GM13976 (cell line): ENCODE measurements at regions not wholly inside any gene's neighbourhood (a gene's known extent, or its start where the extent isn't known, plus 50 kb on each side); places are given as distances from the start of the nearest gene placed in this dataset.

Experiments used
- DNase-seq: peaks from one replicate; pipeline ENCODE4 v3.0.0; 2012; ENCODE audit warnings: low spot score
- in situ Hi-C: fragments of 300-500 bp; cut with MboI; formaldehyde crosslinking; loops from one replicate; pipeline ENCODE4 v1.12.0; 2022; ENCODE audit warnings: low sequenced_read_pairs, mixed read lengths, inconsistent platforms; ENCODE audit not compliant: unreplicated experiment
- TF ChIP-seq, protein P1 (sequence below): IDR thresholded peaks from 2 replicates; pipeline ENCODE4 v1.5.1; 2012; ENCODE audit warnings: borderline replicate concordance, mild to moderate bottlenecking; ENCODE audit not compliant: insufficient read depth; ENCODE audit errors: extremely low read depth, missing control alignments, control extremely low read depth

DNA sequence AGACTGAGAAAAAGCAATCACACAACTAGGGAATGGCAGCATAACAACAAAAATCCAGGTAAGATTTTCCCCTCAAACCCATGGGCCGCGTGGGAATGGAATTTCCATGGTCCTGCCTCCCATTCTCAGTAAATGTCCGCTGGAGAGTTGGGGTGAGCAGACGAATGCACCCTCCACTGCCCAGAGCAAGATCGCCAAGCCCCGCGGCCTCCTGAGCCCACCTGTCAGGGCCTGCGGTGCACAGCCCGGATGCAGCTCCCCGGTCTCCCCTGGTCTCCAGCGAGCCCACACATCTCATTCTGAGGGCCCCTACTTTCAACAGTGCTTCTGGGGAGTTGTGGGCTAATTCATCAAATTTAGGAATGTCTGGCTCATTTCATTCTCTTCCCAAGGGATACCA lies 327.4 kb upstream of the HS6ST1 start:
- in situ Hi-C loops = no loop called here
- TF ChIP-seq, protein P1, sequence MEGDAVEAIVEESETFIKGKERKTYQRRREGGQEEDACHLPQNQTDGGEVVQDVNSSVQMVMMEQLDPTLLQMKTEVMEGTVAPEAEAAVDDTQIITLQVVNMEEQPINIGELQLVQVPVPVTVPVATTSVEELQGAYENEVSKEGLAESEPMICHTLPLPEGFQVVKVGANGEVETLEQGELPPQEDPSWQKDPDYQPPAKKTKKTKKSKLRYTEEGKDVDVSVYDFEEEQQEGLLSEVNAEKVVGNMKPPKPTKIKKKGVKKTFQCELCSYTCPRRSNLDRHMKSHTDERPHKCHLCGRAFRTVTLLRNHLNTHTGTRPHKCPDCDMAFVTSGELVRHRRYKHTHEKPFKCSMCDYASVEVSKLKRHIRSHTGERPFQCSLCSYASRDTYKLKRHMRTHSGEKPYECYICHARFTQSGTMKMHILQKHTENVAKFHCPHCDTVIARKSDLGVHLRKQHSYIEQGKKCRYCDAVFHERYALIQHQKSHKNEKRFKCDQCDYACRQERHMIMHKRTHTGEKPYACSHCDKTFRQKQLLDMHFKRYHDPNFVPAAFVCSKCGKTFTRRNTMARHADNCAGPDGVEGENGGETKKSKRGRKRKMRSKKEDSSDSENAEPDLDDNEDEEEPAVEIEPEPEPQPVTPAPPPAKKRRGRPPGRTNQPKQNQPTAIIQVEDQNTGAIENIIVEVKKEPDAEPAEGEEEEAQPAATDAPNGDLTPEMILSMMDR = no peak
- DNase-seq = no peak

DNA sequence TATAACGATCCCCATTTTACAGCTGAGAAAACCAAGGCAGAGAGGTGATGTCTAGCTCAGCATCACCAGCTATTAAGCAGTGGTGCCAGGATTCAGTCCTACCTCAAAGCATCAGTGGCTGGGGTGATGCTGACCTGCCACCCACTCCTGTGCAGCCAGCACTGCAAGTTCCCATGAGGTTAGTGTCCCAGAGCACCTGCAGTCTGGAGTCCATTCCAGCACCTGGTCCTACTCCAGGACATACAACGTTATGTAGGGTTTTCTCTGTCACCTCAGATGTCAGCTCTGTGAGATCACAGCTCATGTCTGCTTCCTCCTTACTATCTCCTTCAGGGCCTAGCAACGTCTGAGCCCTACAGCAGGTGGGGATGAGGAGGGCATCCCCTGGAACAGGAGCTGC lies 328.0 kb upstream of the HS6ST1 start:
- in situ Hi-C loops = no loop called here
- no peak for DNase-seq
- TF ChIP-seq, protein P1 = no peak

- TF ChIP-seq, protein P1 = no peak
- in situ Hi-C loops = no loop called here
- no peak for DNase-seq
Measured at GRCh38 chr2:128651000-128651399, 332.3 kb upstream of the HS6ST1 start.

- TF ChIP-seq, protein P1 = no peak
- no peak for DNase-seq
- in situ Hi-C loops = no loop called here
Measured at GRCh38 chr2:128654408-128654807, 335.7 kb upstream of the HS6ST1 start.

DNA sequence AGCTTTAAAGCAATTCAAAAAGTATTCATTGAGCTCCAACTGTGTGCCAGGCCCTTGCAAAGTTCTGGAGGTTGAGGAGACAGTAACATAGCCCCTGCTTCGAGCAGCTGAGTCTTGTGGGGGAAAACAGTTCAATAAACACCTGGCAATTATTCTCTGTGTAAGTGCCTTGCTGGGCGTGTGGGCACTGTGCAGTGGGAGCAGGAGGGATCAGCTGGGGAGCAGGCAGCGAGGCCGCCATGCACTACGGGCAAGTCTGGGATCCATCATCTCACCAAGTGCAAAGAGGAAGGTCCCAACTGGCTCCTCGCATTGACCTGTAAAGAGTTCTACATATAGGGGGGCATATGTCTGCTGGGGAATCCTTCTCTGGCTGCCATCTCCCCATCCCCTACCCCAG lies 342.2 kb upstream of the HS6ST1 start:
- TF ChIP-seq, protein P1 = no peak
- in situ Hi-C loops = no loop called here

DNA sequence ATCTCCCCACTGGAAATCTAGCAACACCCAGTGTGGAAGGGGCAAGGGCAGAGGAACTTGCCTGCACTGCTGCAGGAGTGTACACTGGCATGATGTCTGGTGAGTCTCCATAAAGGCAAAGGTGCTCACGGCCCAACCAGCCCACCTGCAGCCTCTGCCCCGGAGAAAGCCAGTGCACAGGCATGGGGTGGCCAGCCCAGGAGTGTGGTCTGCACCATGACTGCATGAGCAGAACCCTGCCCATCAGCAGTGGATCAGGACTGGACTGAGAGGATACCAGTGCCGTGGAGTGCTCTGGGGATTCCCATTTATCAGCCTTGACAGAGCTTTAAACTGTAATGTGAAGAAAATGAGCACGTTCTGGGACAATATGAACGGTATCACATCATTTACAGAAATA lies 342.6 kb upstream of the HS6ST1 start:
- TF ChIP-seq, protein P1 = no peak
- no peak for DNase-seq
- in situ Hi-C loops = no loop called here

More for the DNA sequence above, 342.2 kb upstream of the HS6ST1 start:
- no peak for DNase-seq

DNA sequence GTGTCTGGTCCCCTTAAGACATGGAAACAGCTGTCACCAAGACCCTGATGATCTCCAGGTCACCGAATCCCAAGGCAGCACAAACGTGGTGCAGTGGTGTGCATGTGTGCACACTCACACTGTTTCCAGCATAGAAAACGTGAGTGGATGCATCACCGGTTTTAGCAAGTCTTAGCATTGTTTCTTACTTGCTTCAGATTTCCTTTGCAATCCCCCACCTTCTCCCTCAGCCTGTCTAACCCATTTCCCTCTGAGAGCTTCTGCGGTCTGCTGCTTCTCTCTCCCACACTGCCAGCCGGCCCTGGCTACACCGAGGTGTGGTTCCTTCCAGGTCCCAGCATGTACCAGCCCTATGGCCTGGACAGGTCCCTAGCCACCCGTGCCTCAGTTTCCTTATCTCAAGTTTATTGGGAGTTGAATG lies 343.4 kb upstream of the HS6ST1 start:
- TF ChIP-seq, protein P1 = no peak
- in situ Hi-C loops = no loop called here
- DNase-seq = no peak
